GM20431 (cell line): ENCODE measurements at regions not wholly inside any gene's neighbourhood (a gene's known extent, or its start where the extent isn't known, plus 50 kb on each side); places are given as distances from the start of the nearest gene placed in this dataset.

Experiments used
- in situ Hi-C: fragments of 300-500 bp; cut with MseI, MboI; formaldehyde crosslinking; loops from one replicate; pipeline ENCODE4 v1.15.0; 2020; ENCODE audit warnings: low sequenced_read_pairs; ENCODE audit not compliant: unreplicated experiment

- in situ Hi-C loops, result no loop called here
Measured at GRCh38 chr9:109830545-109830944, 50.5 kb downstream of the PALM2AKAP2 start.

- in situ Hi-C loops, result no loop called here
Measured at GRCh38 chr9:109831998-109832658, 52.1 kb downstream of the PALM2AKAP2 start.

GRCh38 chr9:109834855-109835254, 54.9 kb downstream of the PALM2AKAP2 start:
- in situ Hi-C loops, result no loop called here

- in situ Hi-C loops, result no loop called here
Measured at GRCh38 chr9:109843641-109844040, 63.6 kb downstream of the PALM2AKAP2 start.

DNA sequence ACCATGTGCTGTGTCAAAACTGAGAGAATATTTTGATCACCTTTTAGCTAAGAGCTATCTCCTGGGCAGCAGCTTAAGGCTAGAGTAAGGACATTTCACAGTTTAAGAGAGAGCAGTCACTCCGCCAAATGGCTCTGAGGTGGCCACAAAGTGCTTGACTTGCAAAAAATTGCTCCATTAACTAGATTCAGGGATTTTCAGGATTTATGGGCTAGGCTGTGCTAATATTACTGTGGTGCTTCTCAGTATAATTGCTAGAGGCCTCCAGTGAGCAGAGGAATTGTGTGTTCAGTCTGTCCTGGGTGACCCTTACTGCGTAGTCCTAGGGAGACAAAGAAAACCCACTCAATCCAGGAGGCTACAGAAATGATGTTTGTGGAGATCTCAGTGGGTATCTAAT, 65.2 kb downstream of the PALM2AKAP2 start:
- in situ Hi-C loops, result no loop called here

- in situ Hi-C loops, result no loop called here
Measured at GRCh38 chr9:109846776-109847175, 66.8 kb downstream of the PALM2AKAP2 start.

DNA sequence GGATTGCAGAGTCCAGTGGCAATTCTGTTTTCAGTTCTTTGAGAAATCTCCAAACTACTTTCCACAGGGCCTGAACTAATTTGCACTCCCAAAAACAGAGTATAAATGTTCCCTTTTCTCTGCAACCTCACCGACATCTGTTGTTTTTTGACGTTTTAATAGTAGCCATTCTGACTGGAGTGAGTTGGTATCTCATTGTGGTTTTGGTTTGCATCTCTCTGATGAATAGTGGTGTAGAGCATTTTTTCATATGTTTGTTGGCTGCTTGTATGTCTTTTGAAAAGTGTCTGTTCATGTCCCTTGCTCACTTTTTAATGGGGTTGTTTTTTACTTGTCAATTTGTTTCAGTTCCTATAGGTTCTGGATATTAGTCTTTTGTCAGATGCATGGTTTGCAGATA, 72.6 kb downstream of the PALM2AKAP2 start:
- in situ Hi-C loops, result no loop called here

DNA sequence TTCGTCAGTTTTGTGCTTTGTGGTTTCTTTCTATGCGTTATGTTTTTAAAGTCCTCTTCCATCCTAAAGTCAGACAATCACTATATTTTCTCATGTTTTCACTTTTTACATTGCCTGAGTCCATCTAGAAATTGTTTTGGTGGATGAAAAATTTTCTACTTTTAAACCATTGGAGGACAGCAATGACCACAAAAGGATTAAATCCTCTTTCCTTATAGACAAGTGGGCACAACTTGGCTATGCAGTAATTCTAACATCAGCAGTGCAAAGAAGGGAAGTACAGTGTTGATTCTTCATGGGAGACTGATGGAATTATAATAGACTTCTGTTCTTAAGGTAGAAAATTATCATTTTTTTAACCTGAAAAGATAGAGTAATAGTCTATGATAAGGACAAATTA, 75.5 kb downstream of the PALM2AKAP2 start:
- in situ Hi-C loops, result no loop called here

GRCh38 chr9:109856785-109857184, 76.8 kb downstream of the PALM2AKAP2 start:
- in situ Hi-C loops, result no loop called here

DNA sequence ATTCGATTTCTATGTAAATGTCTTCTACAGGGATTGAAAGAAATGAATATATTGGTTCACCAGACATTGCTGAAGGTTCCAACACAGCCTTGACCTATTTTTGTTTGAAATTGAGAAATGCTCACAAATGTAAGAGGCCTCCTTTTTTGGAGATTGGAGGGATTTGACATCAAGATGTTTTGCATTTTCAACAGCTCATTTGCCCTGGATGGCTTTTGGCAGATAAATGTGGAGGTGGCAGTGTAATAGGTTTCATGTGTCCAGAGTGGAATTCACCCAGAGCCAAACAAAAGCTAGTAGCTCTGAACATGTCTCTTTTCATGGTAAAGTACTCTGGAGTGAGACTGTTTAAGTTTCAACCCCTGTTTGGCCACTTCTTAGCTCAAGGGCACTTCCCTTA, 77.3 kb downstream of the PALM2AKAP2 start:
- in situ Hi-C loops, result no loop called here

GRCh38 chr9:109859447-109859846, 79.4 kb downstream of the PALM2AKAP2 start:
- in situ Hi-C loops, result no loop called here

DNA sequence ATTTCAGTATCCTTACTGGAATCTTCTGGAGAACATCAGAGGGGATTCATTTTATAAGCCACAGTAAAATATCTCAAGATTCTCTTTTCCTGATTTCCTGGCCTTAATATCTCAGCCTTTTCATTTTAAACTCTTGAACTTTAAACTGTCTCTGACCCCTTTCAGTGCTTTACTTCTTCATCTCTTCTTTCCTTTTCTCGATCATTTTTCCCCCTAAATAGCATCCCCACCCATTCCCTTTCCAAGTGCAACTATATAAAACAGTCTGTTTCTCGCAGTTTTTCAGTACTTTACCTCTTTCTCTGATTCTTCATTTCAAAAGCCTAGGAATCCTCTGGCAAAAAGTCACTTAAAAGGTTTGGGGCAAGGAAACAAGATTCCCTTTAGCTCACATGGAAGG, 80.5 kb downstream of the PALM2AKAP2 start:
- in situ Hi-C loops, result no loop called here

DNA sequence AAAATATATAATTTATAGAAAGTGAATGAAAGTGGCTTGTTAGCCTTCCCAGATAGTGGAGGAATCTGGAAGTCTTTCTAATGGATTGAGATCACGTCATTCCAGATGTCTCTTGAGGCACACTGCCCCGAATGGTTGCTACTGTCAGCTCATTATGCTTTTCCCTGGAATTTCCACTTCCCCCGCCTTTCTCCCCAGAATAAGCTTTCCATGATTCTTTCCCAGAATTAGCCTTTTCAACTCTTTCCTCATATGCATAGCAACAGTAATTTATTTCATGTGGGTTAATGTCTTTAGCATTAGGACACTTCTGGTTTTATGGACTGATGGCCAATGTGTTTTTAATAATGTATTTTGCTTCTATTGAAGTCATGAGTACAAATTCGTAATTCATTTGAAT, 81.5 kb downstream of the PALM2AKAP2 start:
- in situ Hi-C loops, result no loop called here

DNA sequence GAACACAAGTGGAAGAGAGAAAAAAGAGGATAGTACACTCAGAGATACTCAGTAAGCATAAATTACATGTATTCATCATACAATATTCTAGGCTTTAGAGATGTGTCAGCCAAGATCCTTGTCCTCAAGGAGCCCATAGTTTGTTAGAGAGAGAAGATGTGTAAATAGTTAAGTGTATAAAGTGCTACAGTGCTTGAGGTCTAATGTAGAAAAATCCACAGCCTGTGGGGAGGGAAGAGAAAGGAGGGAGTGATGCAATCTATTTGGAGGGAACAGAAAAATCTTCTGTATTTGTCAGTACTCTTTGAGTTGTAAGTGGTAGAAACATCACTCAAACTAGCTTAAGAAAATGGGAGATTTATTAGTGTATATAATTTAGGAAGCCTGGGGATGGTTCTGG, 81.9 kb downstream of the PALM2AKAP2 start:
- in situ Hi-C loops, result no loop called here

DNA sequence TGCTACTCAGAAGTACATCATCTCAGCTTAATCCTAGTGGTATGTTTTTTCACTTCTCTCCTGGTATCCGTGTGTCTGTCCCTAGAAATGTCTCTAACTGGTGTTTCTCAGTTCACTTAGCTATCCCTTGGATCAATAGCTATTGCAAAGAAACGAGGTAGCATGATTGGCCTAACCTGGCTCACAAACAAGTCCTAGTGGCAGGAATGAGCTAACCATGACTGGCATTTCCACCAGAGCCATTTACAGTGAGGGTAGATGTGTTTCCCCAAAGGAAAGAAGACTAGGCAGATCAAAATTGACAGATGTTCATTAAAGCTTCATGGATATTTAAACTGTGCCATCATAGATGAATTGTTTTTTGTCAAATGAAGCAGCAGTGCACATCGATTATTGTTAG, 82.5 kb downstream of the PALM2AKAP2 start:
- in situ Hi-C loops, result no loop called here

- in situ Hi-C loops, result no loop called here
Measured at GRCh38 chr9:109863961-109864360, 84.0 kb downstream of the PALM2AKAP2 start.

GRCh38 chr9:109865521-109865920, 85.5 kb downstream of the PALM2AKAP2 start:
- in situ Hi-C loops, result no loop called here

DNA sequence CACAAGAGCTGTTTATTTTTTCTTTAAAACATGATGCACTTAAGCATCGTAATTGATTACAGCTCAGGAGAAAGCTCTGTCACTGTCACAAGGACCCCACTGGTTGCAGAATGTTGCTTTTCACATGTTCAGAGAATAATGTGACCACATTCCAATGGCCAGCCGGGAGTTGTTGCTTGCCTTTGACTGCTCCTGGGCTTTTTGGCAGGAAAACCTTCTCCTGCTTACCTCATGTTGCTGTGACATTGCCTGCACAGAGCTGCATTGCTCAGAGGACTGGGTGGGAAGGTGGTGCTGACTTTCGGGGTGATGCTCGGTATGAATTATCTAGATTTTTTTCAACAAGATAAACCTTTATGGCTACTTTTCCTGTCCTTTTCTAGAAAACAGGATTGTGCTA, 88.2 kb downstream of the PALM2AKAP2 start:
- in situ Hi-C loops, result no loop called here

GRCh38 chr9:109868722-109869121, 88.7 kb downstream of the PALM2AKAP2 start:
- in situ Hi-C loops, result no loop called here

DNA sequence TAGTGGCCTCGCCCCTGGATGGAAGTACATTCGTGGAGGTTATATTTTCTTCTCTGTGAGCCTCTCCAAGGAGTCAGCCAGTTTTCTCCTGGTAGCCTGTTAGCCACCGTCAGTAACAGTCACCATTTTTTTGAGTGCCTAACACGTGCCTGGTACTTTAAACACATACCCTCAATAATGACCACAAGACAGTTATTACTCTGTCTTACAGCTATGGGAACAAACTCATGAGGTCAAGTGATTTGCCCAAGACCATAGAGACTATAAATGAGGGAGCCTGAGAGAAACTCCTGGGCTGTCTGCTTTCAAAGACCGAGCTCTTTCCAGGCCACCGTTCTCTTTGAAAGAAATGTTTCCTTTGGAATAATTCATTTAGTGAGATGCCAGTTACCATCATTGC, 90.4 kb downstream of the PALM2AKAP2 start:
- in situ Hi-C loops, result no loop called here

- in situ Hi-C loops, result no loop called here
Measured at GRCh38 chr9:109872901-109873300, 92.9 kb downstream of the PALM2AKAP2 start.

DNA sequence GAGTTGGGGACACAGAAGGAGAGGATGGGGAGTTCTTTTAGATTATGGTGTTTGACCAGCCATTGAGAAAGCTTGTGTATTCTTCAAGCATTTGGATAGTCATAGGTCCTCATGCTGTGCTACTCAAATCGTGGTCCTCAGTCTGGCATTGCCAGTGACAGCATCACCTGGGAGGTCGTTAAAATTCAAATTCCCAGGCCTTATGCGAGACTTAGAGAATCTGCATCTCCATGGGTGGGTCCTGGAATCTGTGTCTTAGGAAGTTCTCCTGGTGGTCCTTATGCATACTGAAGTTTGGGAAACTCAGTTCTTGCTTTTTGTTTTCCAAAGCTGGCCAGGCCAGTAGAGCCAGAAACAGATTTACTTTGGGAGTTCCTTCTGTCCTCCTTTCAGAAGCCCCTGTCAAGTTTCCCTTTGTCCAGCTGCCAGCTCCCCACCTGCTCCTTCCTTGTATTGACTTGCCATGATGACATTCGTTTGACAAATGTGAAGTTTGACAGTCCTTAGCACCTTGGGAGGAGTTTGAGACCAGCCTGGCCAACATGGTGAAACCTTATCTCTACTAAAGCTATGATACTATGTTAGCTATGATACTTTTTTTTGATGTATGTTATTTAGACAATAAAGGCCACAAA, 95.6 kb downstream of the PALM2AKAP2 start:
- in situ Hi-C loops, result no loop called here
